ENCODE measurements at regions not wholly inside any gene's neighbourhood (a gene's known extent, or its start where the extent isn't known, plus 50 kb on each side); places are given as distances from the start of the nearest gene placed in this dataset.
"Not testable (repeated sequence)": the region's sequence is repeated elsewhere in the genome, so short reads cannot be mapped to it uniquely, and the experiment has no call there.

GRCh38 chr1:119191325-119191724 lies 50.9 kb upstream of the WARS2 start:
- DNase-seq, result no peak

DNA sequence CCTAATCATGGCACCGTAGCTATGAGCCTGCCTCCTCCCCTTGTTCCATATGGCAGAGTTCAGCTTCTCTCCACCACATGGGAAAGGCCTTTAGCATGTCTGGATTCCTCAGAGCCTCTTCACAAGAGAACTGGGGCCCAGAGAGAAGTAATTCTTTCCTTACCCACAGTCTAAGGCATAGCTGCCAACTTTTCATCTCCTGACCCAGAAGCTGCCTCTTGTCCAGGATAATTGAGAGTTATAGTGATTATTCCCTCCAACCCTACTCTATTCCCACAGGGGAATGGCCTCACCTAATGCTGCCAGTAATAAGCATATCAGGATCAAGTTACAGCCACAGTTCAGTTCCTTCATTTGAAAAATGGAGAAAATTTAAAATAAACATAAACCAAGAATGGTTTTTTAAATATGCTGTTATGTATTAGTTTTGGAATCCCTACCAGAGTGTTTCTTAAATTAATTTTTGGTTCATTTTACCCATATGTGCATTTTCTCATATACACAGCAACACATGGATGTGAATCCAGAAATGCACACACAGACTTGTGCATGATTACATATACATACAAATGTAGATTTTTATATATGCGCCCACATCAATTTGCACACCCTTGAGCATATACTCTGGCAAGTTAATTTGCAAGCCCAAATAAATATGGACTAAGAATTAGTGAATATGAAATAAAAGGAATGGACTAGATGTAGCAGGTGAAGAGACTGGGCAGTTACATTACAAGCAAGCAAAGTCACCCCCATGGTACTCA lies 63.9 kb upstream of the WARS2 start:
- DNase-seq, result no peak

DNA sequence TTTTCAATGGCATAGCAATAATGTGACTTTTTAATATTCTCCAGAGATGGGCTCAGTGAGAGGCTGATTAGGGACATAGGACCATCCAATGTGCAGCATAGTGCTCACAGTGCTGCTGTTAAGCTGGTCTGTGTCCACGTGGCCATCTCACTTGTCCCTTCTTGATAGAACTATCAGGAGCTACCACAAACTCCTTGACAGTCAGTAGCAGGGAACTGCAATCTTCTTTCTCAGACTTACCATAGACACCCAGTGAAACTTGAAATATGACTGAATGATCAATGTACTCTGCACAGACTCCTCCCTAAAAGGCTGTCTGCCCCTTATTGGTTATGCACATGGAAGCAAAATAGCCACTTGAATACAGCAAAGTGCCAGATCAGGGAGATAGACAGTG lies 64.5 kb upstream of the WARS2 start:
- no peak for DNase-seq

DNA sequence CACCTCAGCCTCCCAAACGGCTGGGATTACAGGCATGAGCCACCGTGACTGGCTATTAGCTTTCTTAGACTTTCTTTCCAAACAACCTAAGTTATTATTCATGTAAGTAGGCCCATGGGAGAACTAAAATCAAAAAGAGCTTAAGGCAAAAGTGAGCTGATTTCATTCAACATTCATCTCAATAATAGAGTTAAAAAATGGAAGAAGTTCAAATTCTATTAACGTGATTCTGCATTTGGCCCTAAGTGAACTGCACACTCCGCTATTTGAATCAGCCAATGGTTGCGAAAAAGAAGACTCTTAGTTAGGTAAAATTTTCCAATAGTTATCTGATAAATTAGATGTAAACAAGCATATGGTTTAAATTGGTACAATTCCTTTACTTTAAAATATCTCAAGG lies 68.6 kb upstream of the WARS2 start:
- no peak for DNase-seq

DNA sequence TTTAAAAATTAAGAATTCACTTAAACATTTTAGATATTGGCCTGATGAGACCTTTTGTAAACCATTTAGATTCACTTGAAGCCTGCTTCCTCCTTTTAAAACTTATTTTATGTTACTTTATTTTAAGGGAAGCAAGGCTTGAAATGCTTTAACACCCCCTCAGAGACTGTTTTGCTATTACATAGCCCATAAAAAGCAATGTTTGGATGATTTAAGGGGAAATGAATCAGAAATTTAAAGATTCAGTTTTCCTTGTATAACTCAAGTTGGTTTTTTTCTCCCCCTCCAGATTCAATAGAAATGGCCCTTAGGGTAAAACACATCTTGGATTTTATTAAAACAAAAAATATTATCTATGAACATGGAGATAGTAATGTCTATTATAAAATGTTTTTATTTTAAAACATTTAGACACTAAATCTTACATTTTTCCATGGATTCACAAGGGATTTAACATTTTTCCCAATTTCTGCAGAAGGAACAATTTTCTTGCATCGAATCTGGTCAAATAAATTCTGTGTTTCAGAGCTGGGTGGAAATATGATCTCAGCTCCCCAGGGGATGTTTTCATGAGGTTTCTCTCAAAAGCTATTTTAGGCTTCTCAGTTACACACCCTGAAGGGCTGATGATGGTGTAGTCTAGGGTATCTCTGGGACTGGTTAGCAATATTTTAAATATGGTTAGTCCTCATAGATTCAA lies 69.3 kb upstream of the WARS2 start:
- DNase-seq, result no peak

DNA sequence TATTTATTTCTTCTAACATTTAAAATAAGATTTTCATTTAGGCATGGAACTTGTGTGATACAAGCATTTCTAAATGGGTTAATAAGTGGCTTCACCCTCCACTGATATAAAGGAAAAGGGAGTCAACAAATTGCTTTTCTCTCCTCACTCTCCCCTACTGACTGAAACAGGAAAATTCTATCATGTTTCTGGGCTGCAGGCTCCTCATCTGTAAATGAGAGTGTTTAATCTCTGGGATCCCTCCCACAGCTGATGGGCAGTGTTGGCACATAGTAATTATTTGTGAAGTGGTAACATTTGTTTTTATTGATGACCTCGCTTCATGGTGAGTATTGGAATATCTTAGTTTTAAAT lies 69.8 kb upstream of the WARS2 start:
- DNase-seq, result no peak

DNA sequence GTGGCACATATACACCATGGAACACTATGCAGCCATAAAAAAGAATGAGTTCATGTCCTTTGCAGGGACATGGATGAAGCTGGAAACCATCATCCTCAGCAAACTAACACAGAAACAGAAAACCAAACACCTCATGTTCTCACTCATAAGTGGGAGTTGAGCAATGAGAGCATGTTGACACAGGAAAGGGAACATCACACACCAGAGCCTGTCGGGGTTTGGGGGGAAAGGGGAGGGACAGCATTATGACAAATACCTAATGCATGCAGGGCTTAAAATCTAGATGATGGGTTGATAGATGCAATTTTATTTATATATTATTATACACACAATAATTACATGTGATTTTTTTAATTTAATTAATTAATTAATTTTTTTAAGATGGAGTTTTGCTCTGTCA lies 72.8 kb upstream of the WARS2 start:
- not testable (repeated sequence) for DNase-seq

- DNase-seq, result not testable (repeated sequence)
Measured at GRCh38 chr1:119214961-119215360, 74.5 kb upstream of the WARS2 start.

GRCh38 chr1:119217309-119217828 lies 76.9 kb upstream of the WARS2 start:
- DNase-seq, result no peak

- no peak for DNase-seq
Measured at GRCh38 chr1:119219711-119220110, 79.3 kb upstream of the WARS2 start.

GRCh38 chr1:119220991-119221390 lies 80.5 kb upstream of the WARS2 start:
- DNase-seq, result no peak

- DNase-seq, result no peak
Measured at GRCh38 chr1:119222271-119222670, 81.8 kb upstream of the WARS2 start.

DNA sequence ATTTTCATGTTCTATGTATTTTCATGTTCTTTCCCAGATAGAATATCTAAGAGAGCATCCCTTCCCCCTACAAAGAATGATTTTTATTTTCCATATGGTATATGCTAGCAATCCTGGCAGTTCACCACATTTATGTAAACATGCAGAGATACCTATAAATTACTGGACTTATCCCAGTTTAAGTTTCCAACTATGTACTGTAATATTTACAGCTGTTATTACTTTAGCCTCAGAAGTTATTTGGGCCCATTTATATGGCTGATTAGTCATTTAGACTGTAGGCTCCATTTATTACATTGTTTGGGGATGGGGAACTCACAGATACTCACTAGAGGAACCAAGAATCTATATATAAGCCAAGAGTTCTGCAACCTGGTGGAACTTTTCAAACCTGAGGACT lies 84.8 kb upstream of the WARS2 start:
- no peak for DNase-seq

GRCh38 chr1:119225831-119226230 lies 85.4 kb upstream of the WARS2 start:
- no peak for DNase-seq

GRCh38 chr1:119226321-119226720 lies 85.9 kb upstream of the WARS2 start:
- DNase-seq, result no peak

DNA sequence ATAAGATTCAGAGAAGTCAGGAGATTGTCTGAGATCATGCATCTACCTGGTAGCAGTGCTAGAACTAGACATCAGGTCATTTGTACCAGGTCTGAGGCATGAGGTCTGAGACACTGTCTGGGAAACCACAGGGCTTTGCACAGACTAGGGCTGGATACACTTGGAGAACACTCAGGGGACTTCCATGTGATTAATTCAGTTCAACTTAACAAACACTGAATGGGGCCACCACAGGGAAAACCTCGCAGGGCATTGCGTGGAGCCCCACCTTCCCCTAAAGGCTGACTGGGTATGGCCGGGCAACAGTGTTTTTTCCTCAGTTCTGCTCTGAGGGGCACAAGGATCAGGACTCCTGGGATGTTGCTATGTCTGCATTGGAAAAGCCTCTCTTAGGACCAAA lies 86.5 kb upstream of the WARS2 start:
- DNase-seq, result no peak

DNA sequence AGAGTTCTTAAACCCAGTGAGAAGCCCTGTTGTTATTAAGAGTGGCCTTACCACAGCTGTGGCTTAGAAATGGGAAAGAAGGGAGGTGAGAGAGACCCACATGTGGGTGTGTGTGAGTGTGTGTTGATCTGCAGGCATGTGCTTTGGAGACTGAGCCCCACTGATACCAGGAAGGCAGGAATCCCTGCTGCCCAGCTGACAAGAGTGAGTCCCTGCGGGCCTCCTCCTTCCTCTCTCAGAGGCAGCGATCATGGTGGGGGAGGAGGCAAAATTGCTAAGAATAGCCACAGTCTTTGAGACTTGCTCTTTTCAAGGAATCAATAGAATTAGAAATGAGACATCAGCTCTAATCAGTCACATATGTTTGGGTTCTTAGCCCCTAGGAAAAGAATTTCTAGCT lies 87.0 kb upstream of the WARS2 start:
- DNase-seq, result no peak

GRCh38 chr1:119228335-119229080 lies 88.1 kb upstream of the WARS2 start:
- no peak for DNase-seq

DNA sequence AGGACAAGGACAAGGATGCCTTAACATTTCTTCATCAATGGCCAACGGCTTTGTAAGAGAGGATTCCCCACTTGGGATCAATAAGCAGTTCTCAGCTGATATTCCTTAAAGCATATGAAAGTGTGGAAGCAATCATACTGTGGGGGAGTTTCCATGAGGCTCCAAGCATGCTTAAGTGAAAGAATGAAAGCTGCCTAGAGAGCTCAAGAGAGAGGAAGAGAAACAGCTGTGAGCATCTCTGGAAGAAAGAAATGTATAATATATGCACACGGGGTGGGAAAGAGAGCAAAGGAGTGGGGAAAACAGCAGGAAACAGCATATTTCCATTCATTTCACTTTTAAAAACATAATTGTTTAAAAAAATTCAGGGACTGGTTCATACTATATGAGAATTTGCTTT lies 94.7 kb upstream of the WARS2 start:
- no peak for DNase-seq

DNA sequence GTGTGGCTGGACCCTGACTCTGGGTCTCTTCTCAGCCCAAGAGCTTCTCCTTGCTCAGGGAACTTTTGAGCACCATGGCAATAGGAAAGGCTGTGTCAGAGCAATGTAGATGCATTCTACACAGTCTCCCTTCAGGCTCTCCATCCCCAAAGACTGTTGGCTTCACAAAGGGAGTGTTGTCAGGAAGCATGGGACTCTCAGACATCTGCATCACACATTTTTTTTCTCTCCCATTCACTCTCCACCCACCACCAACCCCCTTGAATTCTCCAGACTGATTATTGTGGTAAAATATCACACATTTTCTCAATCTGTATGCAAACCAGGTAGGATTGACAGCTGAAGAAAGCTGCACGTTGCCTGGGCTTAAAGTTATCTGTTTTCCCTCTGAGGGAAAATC lies 105.4 kb upstream of the WARS2 start:
- no peak for DNase-seq

- no peak for DNase-seq
Measured at GRCh38 chr1:119249283-119249682, 108.8 kb upstream of the WARS2 start.

DNA sequence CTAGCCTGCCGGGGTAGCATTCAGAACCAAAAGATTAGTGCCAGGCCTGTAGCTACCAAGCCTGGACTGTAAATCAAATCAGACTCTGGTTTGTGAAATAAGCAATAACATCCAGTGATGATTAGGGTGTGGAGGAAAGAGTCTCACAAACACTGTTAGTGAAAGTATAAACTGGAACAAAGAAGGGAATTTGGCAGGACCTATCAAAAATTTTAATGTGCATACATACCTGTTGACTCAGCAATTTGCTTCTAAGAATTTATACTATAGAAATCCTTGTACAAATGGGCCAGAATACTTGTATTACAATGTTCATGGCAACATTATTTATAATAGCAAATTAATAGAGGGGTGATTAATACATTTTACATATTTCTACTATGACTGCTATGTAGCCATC lies 109.8 kb upstream of the WARS2 start:
- DNase-seq, result no peak

DNA sequence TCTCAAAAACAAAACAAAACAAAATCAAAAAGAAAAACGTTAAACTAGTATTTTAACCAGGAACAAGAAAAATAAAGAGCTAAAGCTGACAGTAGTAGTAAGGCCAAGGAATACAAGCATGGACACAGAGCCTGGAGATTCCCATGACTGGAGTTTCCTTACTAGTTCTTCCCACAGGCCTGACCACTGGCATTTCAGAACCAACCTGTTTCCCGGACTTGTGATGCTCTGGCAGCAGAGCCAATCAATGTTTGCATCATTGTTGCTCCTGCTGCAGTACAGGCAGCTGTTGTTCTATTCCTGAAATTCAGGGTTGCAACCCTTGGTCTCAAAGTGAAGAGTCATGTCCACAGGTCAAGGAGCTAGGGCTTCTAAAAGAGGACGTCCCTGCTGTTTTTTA lies 111.3 kb upstream of the WARS2 start:
- DNase-seq, result no peak

DNA sequence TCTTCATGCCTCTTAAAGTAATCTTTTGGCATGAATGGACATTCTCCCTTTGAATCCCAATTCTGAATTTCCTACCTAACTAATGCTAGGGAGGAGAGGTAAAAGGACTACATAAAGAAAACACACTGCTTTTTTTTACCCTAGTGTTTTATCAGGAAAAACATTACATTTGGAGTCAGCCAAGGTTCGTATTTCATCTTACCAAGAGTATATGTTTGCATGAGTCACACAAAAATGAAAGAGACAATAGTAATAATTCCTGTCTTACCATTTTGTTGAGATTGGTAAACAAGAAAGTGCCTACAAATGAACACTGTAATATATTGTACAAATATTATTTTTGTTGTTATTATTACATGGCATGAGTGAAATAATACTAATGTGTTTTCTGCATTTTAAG lies 112.9 kb upstream of the WARS2 start:
- no peak for DNase-seq

Measured in activated CD4-positive, alpha-beta T cell treated with anti-CD3 and anti-CD28 coated beads, Interleukin-2, amount 50 U/mL, for 16 hours (primary cell).